CD14-positive monocyte (primary cell): ENCODE measurements at regions not wholly inside any gene's neighbourhood (a gene's known extent, or its start where the extent isn't known, plus 50 kb on each side); places are given as distances from the start of the nearest gene placed in this dataset.

Experiments used
- DNase-seq, 3 donors: peaks; one replicate each; pipeline ENCODE4 v3.0.0-alpha.2; 2011 to 2022
- H2AFZ ChIP-seq: 2 replicates; pipeline ENCODE4 v1.6.0; 2012; ENCODE audit warnings: mild to moderate bottlenecking, low read depth, low read length, inconsistent platforms; ENCODE audit not compliant: insufficient read depth, poor library complexity, severe bottlenecking
- H3K27ac ChIP-seq, 2 donors: 1 replicate in 1 of 2; 2 replicates in 1 of 2; pipeline ENCODE4 v1.5.1; 2012 to 2013; ENCODE audit warnings: low read length in 2 of 2, control low read depth in 1 of 2, inconsistent platforms in 1 of 2, low read depth in 1 of 2, mild to moderate bottlenecking in 1 of 2
- H3K27me3 ChIP-seq, 2 donors: one replicate each; pipeline versions ENCODE4 v1.6.0 to v1.6.1; 2011 to 2013; ENCODE audit warnings: low read length in 2 of 2; ENCODE audit not compliant: control insufficient read depth in 2 of 2, insufficient read depth in 2 of 2
- H3K36me3 ChIP-seq, 2 donors: replicated peaks in 1 of 2; 1 replicate in 1 of 2; 2 replicates in 1 of 2; pipeline versions ENCODE4 v1.5.1 to v1.6.1; 2012 to 2013; ENCODE audit warnings: low read length in 2 of 2, control low read depth in 1 of 2, inconsistent platforms in 1 of 2, mild to moderate bottlenecking in 1 of 2; ENCODE audit not compliant: insufficient read depth in 2 of 2, control insufficient read depth in 1 of 2
- H3K4me1 ChIP-seq, 2 donors: 1 replicate in 1 of 2; 2 replicates in 1 of 2; pipeline versions ENCODE4 v1.5.1 to v1.6.1; 2012 to 2013; ENCODE audit warnings: low read length in 2 of 2, control low read depth in 1 of 2, inconsistent platforms in 1 of 2, mild to moderate bottlenecking in 1 of 2, moderate library complexity in 1 of 2; ENCODE audit not compliant: insufficient read depth in 2 of 2, control insufficient read depth in 1 of 2
- H3K4me2 ChIP-seq: replicated peaks from 2 replicates; pipeline ENCODE3; 2012; ENCODE audit warnings: low read length, moderate library complexity, mild to moderate bottlenecking; ENCODE audit not compliant: poor library complexity, severe bottlenecking; ENCODE audit errors: extremely low read depth
- H3K4me3 ChIP-seq, 3 experiments: fragments of 200-600 bp in 1 of 3; sonication (generic) in 1 of 3; replicated peaks in 1 of 3; 1 replicate in 2 of 3; 2 replicates in 1 of 3; pipeline ENCODE4 v1.5.1; 2011 to 2013; ENCODE audit warnings: low read length in 3 of 3, mild to moderate bottlenecking in 3 of 3, control low read depth in 2 of 3, low read depth in 2 of 3, inconsistent platforms in 1 of 3, moderate library complexity in 1 of 3
- H3K79me2 ChIP-seq: 2 replicates; pipeline ENCODE4 v1.6.0; 2012; ENCODE audit warnings: mild to moderate bottlenecking, control low read depth, inconsistent platforms, low read length, moderate library complexity; ENCODE audit not compliant: insufficient read depth
- H3K9ac ChIP-seq: 2 replicates; pipeline ENCODE4 v1.6.0; 2017; ENCODE audit warnings: low read length, mild to moderate bottlenecking; ENCODE audit not compliant: insufficient read depth, poor library complexity, severe bottlenecking
- H3K9me3 ChIP-seq, 2 donors: replicated peaks in 1 of 2; 1 replicate in 1 of 2; 2 replicates in 1 of 2; pipeline versions ENCODE4 v1.5.1 to v1.6.1; 2012 to 2013; ENCODE audit warnings: low read length in 2 of 2, control low read depth in 1 of 2; ENCODE audit not compliant: control insufficient read depth in 1 of 2, insufficient read depth in 1 of 2
- H4K20me1 ChIP-seq: 2 replicates; pipeline ENCODE4 v1.6.0; 2012; ENCODE audit warnings: mild to moderate bottlenecking, low read length, control low read depth, moderate library complexity; ENCODE audit not compliant: insufficient read depth
- H3K27ac Mint-ChIP-seq, 7 donors: one replicate each; pipeline ENCODE4 v1.8.0; 2020; ENCODE audit warnings: mild to moderate bottlenecking in 7 of 7, mixed read lengths in 7 of 7, moderate library complexity in 6 of 7, inconsistent platforms in 2 of 7
- H3K27me3 Mint-ChIP-seq, 3 donors: one replicate each; pipeline ENCODE4 v1.8.0; 2021 to 2022; ENCODE audit warnings: low read depth in 3 of 3, mild to moderate bottlenecking in 3 of 3, mixed read lengths in 3 of 3, moderate library complexity in 3 of 3, inconsistent platforms in 1 of 3
- H3K36me3 Mint-ChIP-seq, 2 donors: one replicate each; pipeline ENCODE4 v1.8.0; 2020; ENCODE audit warnings: mixed read lengths in 2 of 2, inconsistent platforms in 1 of 2, mild to moderate bottlenecking in 1 of 2
- H3K4me1 Mint-ChIP-seq: one replicate; pipeline ENCODE4 v1.8.0; 2020; ENCODE audit warnings: mild to moderate bottlenecking, mixed read lengths
- H3K4me3 Mint-ChIP-seq, 2 donors: one replicate each; pipeline ENCODE4 v1.8.0; 2020; ENCODE audit warnings: mild to moderate bottlenecking in 2 of 2, mixed read lengths in 2 of 2, moderate library complexity in 1 of 2
- H3K9me3 Mint-ChIP-seq, 7 donors: one replicate each; pipeline ENCODE4 v1.8.0; 2020 to 2022; ENCODE audit warnings: mixed read lengths in 7 of 7, mild to moderate bottlenecking in 6 of 7, moderate library complexity in 6 of 7, inconsistent platforms in 2 of 7
- WGBS: methylation state at CpG from one replicate; pipeline ENCODE4 v1.1.5; 2013; ENCODE audit warnings: missing lambda C conversion rate; ENCODE audit not compliant: insufficient coverage; 5-methylcytosine and 5-hydroxymethylcytosine counted together
- intact Hi-C, 2 donors: fragments of 100-400 bp; cut with micrococcal nuclease; formaldehyde crosslinking; loops; one replicate each; pipeline versions ENCODE4 v1.15.0 to v1.15.1; 2023
- TF ChIP-seq, protein P1 (sequence below): fragments of 200-600 bp; IDR thresholded peaks from one replicate; pipeline ENCODE4 v1.8.0; 2022; ENCODE audit warnings: antibody characterized with exemption, mild to moderate bottlenecking

DNA sequence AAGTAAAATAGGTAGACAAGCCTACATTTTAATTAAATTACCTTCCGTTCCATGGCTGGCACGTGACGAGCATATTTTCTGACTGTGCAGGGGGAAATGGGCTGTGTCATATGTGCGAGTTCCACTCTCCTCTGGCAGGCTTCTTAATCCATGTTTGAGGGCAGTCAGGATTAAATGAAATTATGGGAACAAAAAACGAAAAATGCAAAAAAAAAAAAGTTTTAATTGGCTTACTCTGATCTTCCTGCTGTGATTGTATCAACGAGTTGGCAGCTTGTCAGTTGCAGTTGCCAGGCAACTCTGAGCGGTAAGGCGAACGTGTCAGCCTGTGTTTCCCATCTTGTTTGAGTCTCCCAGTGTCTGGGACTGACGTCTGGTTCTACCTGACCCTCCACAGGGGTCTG, 302.9 kb upstream of the XYLT1 start:
- Histone ChIP-seq H3K36me3 (no peaks in the 10 kb centered on the region), H3K4me1 (no peaks in the 10 kb centered on the region), H3K9me3 (no peaks in the 10 kb centered on the region), H3K9ac (no peak overlapping the region), H3K27ac (no peak overlapping the region), H2AFZ (no peak overlapping the region), H4K20me1 (no peaks in the 10 kb centered on the region), H3K79me2 (no peaks in the 10 kb centered on the region), H3K4me2 (no peak overlapping the region), H3K27me3 (no peaks in the 10 kb centered on the region), H3K4me3 (no peak overlapping the region)
- TF ChIP-seq, protein P1, sequence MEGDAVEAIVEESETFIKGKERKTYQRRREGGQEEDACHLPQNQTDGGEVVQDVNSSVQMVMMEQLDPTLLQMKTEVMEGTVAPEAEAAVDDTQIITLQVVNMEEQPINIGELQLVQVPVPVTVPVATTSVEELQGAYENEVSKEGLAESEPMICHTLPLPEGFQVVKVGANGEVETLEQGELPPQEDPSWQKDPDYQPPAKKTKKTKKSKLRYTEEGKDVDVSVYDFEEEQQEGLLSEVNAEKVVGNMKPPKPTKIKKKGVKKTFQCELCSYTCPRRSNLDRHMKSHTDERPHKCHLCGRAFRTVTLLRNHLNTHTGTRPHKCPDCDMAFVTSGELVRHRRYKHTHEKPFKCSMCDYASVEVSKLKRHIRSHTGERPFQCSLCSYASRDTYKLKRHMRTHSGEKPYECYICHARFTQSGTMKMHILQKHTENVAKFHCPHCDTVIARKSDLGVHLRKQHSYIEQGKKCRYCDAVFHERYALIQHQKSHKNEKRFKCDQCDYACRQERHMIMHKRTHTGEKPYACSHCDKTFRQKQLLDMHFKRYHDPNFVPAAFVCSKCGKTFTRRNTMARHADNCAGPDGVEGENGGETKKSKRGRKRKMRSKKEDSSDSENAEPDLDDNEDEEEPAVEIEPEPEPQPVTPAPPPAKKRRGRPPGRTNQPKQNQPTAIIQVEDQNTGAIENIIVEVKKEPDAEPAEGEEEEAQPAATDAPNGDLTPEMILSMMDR, result no peak
- H3K9me3 Mint-ChIP-seq, result peaks cover 0 to 4% (median 0%) of the 10 kb centered on the region in 7 donors
- no peaks in the 10 kb centered on the region for H3K27me3 Mint-ChIP-seq
- H3K36me3 Mint-ChIP-seq, result no peaks in the 10 kb centered on the region
- H3K4me3 Mint-ChIP-seq, result no peak overlapping the region
- H3K27ac Mint-ChIP-seq, result no peak overlapping the region
- no peak for DNase-seq
- WGBS, result 65% methylated on average over 9 of the region's 10 CpGs
- intact Hi-C loops, result no loop called here
- H3K4me1 Mint-ChIP-seq, result no peaks in the 10 kb centered on the region

DNA sequence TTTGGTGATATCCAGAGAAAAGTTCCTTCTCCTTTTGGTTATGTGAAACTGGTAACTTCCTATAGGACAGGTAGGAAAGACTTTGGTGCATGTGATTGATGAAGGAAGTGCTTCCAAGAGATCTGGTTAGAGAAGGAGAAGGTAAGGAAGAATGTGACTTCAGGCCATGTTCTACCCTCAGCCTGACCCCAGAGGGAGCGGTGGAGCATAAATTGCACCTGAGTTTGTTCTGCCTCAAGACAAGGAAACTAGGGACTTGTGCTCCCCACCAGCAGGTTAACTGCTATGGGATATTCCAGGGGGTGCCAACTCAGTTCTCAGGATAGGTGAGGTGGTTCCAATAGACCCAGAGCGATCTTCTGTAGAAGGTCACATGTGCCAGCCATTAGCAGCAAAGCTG, 299.3 kb upstream of the XYLT1 start:
- H3K9me3 Mint-ChIP-seq, result peaks cover 0 to 3% (median 2%) of the 10 kb centered on the region in 7 donors
- no peak for DNase-seq
- H3K4me3 Mint-ChIP-seq, result no peak overlapping the region
- WGBS, result 100% methylated on average over 1 of the region's 2 CpGs
- H3K4me3 ChIP-seq, result no peak overlapping the region
- no peak overlapping the region for H3K27ac ChIP-seq
- H3K27me3 ChIP-seq, result no peaks in the 10 kb centered on the region
- TF ChIP-seq, protein P1, result no peak
- H4K20me1 ChIP-seq, result no peaks in the 10 kb centered on the region
- intact Hi-C loops, result no loop called here
- H3K9ac ChIP-seq, result no peak overlapping the region
- no peak overlapping the region for H2AFZ ChIP-seq
- H3K9me3 ChIP-seq, result no peaks in the 10 kb centered on the region
- H3K4me2 ChIP-seq, result no peak overlapping the region
- no peaks in the 10 kb centered on the region for H3K36me3 ChIP-seq
- no peaks in the 10 kb centered on the region for H3K36me3 Mint-ChIP-seq
- no peaks in the 10 kb centered on the region for H3K4me1 ChIP-seq
- H3K27ac Mint-ChIP-seq, result no peak overlapping the region
- no peaks in the 10 kb centered on the region for H3K79me2 ChIP-seq
- no peaks in the 10 kb centered on the region for H3K4me1 Mint-ChIP-seq
- no peaks in the 10 kb centered on the region for H3K27me3 Mint-ChIP-seq
